Sigmoid colon (tissue), 4 donors: ENCODE measurements at regions not wholly inside any gene's neighbourhood (a gene's known extent, or its start where the extent isn't known, plus 50 kb on each side); places are given as distances from the start of the nearest gene placed in this dataset.

Experiments
- EP300 ChIP-seq, 4 donors: sonication (generic); formaldehyde crosslinking; IDR thresholded peaks; one replicate each; pipeline ENCODE4 v1.6.1; 2017; ENCODE audit warnings: antibody characterized with exemption in 4 of 4
- POLR2A ChIP-seq, 2 donors: fragments of 450-650 bp; IDR thresholded peaks; one replicate each; pipeline ENCODE4 v1.6.1; 2016; ENCODE audit warnings: antibody characterized with exemption in 2 of 2, mild to moderate bottlenecking in 2 of 2, moderate library complexity in 2 of 2
- POLR2AphosphoS5 ChIP-seq, 4 donors: sonication (generic); formaldehyde crosslinking; IDR thresholded peaks; one replicate each; pipeline ENCODE4 v1.6.1; 2017; ENCODE audit warnings: antibody characterized with exemption in 4 of 4
- TF ChIP-seq, protein P1 (sequence below), 4 experiments: fragments of 450-650 bp in 3 of 4; fragments of 200-600 bp in 1 of 4; IDR thresholded peaks; one replicate each; pipeline ENCODE4 v1.5.1; 2016 to 2019; ENCODE audit warnings: antibody characterized with exemption in 4 of 4, mild to moderate bottlenecking in 3 of 4, moderate library complexity in 2 of 4

DNA sequence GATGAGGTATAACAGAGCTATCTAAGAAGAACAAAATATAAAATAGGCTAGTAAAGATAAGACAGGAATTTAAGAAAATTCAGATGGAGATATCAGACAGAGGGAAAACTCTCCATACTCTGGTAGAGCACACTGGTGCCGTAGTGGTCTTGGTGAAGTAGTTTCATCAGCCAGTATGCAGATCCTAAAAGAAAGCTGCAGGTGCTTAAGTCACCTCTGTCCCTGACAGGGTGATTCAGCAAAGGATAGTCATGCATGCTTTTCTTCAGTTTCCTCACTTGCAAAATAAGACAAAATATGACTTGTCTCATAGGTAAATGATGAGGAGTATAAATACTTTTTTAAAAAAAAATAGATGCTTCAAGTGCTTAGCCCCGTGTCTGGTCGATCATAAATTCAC lies 794.9 kb downstream of the TNS3 start:
- TF ChIP-seq, protein P1, sequence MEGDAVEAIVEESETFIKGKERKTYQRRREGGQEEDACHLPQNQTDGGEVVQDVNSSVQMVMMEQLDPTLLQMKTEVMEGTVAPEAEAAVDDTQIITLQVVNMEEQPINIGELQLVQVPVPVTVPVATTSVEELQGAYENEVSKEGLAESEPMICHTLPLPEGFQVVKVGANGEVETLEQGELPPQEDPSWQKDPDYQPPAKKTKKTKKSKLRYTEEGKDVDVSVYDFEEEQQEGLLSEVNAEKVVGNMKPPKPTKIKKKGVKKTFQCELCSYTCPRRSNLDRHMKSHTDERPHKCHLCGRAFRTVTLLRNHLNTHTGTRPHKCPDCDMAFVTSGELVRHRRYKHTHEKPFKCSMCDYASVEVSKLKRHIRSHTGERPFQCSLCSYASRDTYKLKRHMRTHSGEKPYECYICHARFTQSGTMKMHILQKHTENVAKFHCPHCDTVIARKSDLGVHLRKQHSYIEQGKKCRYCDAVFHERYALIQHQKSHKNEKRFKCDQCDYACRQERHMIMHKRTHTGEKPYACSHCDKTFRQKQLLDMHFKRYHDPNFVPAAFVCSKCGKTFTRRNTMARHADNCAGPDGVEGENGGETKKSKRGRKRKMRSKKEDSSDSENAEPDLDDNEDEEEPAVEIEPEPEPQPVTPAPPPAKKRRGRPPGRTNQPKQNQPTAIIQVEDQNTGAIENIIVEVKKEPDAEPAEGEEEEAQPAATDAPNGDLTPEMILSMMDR (IDR thresholded peaks at IDR 0.05) = no peak
- TF ChIP-seq POLR2A (IDR thresholded peaks at IDR 0.05) (no peak), POLR2AphosphoS5 (IDR thresholded peaks at IDR 0.05) (no peak), EP300 (IDR thresholded peaks at IDR 0.05) (no peak)
